ENCODE measurements at regions not wholly inside any gene's neighbourhood (a gene's known extent, or its start where the extent isn't known, plus 50 kb on each side); places are given as distances from the start of the nearest gene placed in this dataset.

DNA sequence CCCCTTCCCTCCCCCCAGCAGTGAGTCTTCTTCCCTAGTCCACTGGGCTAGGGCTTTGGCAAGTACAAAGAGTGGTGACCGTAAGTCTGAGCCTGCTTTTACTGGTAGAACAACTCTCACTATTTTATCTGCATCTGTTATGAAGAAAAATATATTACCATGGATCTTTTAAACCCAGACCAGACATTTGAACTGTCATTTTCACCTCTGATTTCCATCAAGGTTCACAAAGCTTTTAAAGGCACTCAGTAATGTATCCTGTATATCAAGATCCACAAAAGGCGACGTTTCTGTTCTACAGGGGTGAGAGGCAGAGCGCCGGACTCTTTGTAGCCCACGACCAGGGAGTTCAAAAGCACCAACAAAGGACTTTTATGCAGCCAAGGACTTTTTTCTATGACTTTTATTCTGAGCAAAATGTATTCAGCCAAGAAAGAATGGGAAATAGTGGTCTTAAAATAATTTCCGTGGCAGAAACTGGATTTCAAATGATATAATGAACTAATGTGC is 388.3 kb downstream of the ANXA1 start:
- H3K27ac ChIP-seq, result no peak overlapping the region
- H3K27me3 ChIP-seq, result no peaks in the 10 kb centered on the region
- no peak overlapping the region for H3K4me3 ChIP-seq
- DNase-seq (no peak), ATAC-seq (no peak)
- no peaks in the 10 kb centered on the region for H3K36me3 ChIP-seq
- 76 to 85% (median 83%) methylated on average over 7 of the region's 7 CpGs for WGBS, 4 donors
- H3K4me1 ChIP-seq, result no peaks in the 10 kb centered on the region
- H3K9me3 ChIP-seq, result no peaks in the 10 kb centered on the region
- TF ChIP-seq, protein P1, sequence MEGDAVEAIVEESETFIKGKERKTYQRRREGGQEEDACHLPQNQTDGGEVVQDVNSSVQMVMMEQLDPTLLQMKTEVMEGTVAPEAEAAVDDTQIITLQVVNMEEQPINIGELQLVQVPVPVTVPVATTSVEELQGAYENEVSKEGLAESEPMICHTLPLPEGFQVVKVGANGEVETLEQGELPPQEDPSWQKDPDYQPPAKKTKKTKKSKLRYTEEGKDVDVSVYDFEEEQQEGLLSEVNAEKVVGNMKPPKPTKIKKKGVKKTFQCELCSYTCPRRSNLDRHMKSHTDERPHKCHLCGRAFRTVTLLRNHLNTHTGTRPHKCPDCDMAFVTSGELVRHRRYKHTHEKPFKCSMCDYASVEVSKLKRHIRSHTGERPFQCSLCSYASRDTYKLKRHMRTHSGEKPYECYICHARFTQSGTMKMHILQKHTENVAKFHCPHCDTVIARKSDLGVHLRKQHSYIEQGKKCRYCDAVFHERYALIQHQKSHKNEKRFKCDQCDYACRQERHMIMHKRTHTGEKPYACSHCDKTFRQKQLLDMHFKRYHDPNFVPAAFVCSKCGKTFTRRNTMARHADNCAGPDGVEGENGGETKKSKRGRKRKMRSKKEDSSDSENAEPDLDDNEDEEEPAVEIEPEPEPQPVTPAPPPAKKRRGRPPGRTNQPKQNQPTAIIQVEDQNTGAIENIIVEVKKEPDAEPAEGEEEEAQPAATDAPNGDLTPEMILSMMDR (IDR thresholded peaks at IDR 0.05), result no peak
- TF ChIP-seq POLR2A (IDR thresholded peaks at IDR 0.05), result no peak
- intact Hi-C loops (cut with DNase I), result loop anchor here in 2 of 10 donors (10.0 kb wide), 2 partner anchors 45 to 115 kb away; no protein-coding TSS in a partner anchor

DNA sequence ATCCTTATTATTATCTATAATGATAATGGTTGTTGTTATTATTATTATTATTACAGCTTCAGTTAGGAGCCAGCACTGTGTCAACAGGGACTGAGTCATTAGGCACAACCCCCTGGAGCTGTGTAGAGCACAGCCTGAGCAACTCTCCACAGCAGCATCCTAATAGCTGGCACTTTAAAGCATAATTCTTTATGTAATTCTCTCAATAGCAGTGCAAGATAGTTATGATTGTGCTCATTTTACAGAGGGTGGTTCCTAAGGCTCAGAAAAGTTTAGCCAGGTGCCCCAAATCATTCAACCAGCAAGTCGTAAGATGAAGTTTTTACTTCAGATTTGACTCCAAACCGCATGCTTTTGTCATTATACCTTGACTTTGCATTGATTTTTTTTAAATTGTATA is 390.3 kb downstream of the ANXA1 start:
- WGBS, 4 donors, result 36 to 63% (median 40%) methylated on average over 2 of the region's 2 CpGs
- Histone ChIP-seq H3K4me3 (no peak overlapping the region), H3K27ac (no peak overlapping the region), H3K4me1 (no peaks in the 10 kb centered on the region), H3K36me3 (no peaks in the 10 kb centered on the region), H3K27me3 (no peaks in the 10 kb centered on the region), H3K9me3 (no peaks in the 10 kb centered on the region)
- intact Hi-C loops (cut with DNase I), result no loop called here
- ATAC-seq (no peak), DNase-seq (no peak)
- TF ChIP-seq, protein P1 (IDR thresholded peaks at IDR 0.05), result no peak
- TF ChIP-seq POLR2A (IDR thresholded peaks at IDR 0.05), result no peak

DNA sequence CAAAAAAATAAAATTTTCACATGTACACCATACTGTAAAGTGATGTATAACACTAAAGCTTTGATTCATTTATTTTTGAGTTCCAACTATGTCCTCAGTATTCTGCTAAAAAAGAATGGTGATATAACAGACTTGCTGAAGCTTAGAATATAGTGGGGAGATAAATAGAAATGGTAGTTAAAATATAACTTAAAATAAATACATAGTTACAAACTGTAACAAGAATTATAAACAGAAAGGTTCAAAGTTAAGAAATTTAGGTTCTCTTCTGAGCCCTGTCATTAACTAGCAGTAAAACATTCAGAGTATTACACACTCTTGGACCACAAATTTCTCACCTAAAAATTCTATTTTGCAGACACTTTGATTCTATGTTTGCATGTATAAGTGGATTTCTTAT is 392.1 kb downstream of the ANXA1 start:
- no peaks in the 10 kb centered on the region for H3K9me3 ChIP-seq
- ATAC-seq (no peak), DNase-seq (no peak)
- TF ChIP-seq POLR2A (IDR thresholded peaks at IDR 0.05), result no peak
- H3K27me3 ChIP-seq, result no peaks in the 10 kb centered on the region
- H3K4me1 ChIP-seq, result no peaks in the 10 kb centered on the region
- no peak overlapping the region for H3K4me3 ChIP-seq
- intact Hi-C loops (cut with DNase I), result no loop called here
- no peak overlapping the region for H3K27ac ChIP-seq
- no peaks in the 10 kb centered on the region for H3K36me3 ChIP-seq

DNA sequence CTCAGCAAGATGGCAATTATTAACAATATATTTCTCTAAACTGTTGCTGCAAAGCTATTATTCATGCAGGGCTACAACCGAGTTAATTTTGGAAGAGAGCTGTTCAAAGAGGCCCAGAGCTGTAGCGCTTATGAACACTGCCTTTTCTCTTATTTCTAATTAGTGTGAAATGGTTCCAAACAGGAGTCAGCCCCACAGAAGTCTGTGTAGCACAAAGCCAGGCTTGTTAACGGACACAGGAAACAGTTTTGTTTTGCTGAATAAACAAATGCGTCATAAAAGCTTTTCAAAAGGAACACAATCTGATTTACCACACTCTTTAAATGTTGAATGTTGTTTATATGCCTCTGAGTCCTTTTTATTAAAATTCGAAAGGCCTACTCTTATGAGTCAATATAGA is 396.5 kb downstream of the ANXA1 start:
- no peaks in the 10 kb centered on the region for H3K4me1 ChIP-seq
- WGBS, 4 donors, result 59 to 73% (median 64%) methylated on average over 5 of the region's 5 CpGs
- no peaks in the 10 kb centered on the region for H3K27me3 ChIP-seq
- H3K36me3 ChIP-seq, result no peaks in the 10 kb centered on the region
- no peak for DNase-seq
- H3K9me3 ChIP-seq, result no peaks in the 10 kb centered on the region
- no peak overlapping the region for H3K27ac ChIP-seq
- H3K4me3 ChIP-seq, result no peak overlapping the region
- intact Hi-C loops (cut with DNase I), result no loop called here
- no peak for ATAC-seq
- TF ChIP-seq, protein P1 (IDR thresholded peaks at IDR 0.05), result no peak
- TF ChIP-seq POLR2A (IDR thresholded peaks at IDR 0.05), result no peak

DNA sequence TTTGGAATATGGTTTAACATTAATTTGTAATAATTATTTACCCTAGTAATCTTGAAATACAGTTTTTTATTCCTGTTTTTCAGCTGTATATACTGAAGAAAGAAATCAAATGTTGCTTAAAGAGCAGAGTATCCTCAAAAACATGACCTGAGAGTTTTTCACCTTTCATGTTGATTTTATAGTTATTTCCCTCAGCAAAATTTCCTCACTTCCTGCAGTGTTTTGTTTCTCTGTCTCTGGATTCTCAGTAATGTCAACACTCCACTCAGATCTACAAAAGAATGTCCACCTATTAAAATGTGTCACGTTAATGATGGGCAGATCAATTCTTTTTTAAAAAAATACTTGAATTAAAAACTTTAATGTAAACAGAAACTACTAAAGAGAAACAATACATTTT is 398.3 kb downstream of the ANXA1 start:
- H3K4me3 ChIP-seq, result no peak overlapping the region
- H3K27me3 ChIP-seq, result no peaks in the 10 kb centered on the region
- TF ChIP-seq POLR2A (IDR thresholded peaks at IDR 0.05), result no peak
- TF ChIP-seq, protein P1 (IDR thresholded peaks at IDR 0.05), result no peak
- no peak overlapping the region for H3K27ac ChIP-seq
- no peaks in the 10 kb centered on the region for H3K36me3 ChIP-seq
- H3K9me3 ChIP-seq, result no peaks in the 10 kb centered on the region
- DNase-seq (no peak), ATAC-seq (no peak)
- intact Hi-C loops (cut with DNase I), result no loop called here
- 43 to 61% (median 53%) methylated on average over 1 of the region's 1 CpG for WGBS, 4 donors
- H3K4me1 ChIP-seq, result no peaks in the 10 kb centered on the region

All from heart left ventricle (tissue), 16 donors.